ENCODE measurements at regions not wholly inside any gene's neighbourhood (a gene's known extent, or its start where the extent isn't known, plus 50 kb on each side); places are given as distances from the start of the nearest gene placed in this dataset.
"Not testable (repeated sequence)": the region's sequence is repeated elsewhere in the genome, so short reads cannot be mapped to it uniquely, and the experiment has no call there.

GRCh38 chr5:6105320-6105719 is 273.0 kb downstream of the MED10 start:
- no peak for DNase-seq

- DNase-seq: no peak
Observed at GRCh38 chr5:6096101-6096500, 282.2 kb downstream of the MED10 start.

- DNase-seq: not testable (repeated sequence)
Observed at GRCh38 chr5:6094180-6094579, 284.2 kb downstream of the MED10 start.

DNA sequence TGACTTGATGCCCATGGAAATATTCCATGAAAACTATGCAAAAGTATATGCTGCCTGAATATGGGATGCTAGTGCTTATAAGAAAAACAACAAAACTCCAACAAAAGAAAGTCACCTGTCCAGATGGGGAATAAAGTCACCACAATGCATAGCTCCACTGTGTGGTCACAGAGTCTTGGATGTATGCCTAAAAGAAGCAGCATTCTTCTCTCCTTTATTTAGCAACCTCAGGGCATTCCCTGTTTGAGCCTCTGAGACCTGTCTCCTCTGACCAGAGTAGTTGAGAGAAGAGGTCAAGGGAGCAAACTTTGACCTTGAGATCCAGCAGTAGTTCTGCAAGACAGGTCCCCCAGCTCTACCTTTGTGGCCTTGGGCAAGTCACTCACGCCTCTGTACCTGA is 287.5 kb downstream of the MED10 start:
- DNase-seq: no peak

GRCh38 chr5:6090079-6090654 is 288.2 kb downstream of the MED10 start:
- no peak for DNase-seq

- no peak for DNase-seq
Observed at GRCh38 chr5:6088706-6089105, 289.6 kb downstream of the MED10 start.

- DNase-seq: no peak
Observed at GRCh38 chr5:6087576-6087975, 290.8 kb downstream of the MED10 start.

- DNase-seq: no peak
Observed at GRCh38 chr5:6086871-6087270, 291.5 kb downstream of the MED10 start.

GRCh38 chr5:6085341-6085860 is 292.9 kb downstream of the MED10 start:
- DNase-seq: no peak

DNA sequence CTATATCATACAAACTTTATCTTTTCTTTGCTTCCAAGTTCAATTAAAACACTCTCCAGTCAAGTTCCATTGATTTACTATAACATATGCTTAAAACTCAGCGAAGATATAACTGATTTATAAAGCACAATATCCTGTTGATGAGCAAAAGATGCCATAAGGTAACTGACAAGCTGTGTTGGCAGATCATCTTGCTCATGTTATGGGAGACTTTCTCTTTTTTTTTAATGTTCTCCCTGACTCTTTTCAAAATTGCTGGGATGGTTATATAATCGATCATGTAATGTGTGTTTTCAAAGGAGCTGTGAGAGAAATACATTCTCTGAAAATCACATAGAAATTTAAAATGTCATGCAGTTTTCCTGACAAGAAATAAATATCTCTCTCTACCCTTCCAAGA is 293.5 kb downstream of the MED10 start:
- DNase-seq: no peak

GRCh38 chr5:6084376-6084775 is 294.0 kb downstream of the MED10 start:
- no peak for DNase-seq

- no peak for DNase-seq
Observed at GRCh38 chr5:6083311-6083978, 294.9 kb downstream of the MED10 start.

GRCh38 chr5:6082685-6083084 is 295.7 kb downstream of the MED10 start:
- DNase-seq: no peak

DNA sequence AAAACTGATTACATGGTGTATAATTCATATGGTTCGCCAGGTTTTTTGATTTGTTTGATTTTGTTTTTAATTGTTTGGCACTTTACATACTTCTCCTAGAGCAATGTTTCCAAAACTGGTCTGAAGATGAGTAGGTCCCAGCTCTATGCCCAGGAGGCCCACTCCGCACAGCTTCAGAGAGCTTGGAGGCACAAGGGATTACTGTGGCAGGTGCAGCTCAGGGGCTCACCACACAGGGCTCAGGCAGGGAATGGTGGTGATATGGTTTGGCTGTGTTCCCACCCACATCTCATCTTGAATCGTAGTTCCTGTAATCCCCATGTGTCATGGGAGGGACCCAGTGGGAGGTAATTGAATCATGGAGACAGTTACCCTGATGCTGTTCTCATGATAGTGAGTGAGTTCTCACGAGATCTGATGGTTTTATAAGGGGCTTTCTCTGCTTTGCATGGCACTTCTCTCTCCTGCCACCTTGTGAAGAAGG is 296.6 kb downstream of the MED10 start:
- no peak for DNase-seq

DNA sequence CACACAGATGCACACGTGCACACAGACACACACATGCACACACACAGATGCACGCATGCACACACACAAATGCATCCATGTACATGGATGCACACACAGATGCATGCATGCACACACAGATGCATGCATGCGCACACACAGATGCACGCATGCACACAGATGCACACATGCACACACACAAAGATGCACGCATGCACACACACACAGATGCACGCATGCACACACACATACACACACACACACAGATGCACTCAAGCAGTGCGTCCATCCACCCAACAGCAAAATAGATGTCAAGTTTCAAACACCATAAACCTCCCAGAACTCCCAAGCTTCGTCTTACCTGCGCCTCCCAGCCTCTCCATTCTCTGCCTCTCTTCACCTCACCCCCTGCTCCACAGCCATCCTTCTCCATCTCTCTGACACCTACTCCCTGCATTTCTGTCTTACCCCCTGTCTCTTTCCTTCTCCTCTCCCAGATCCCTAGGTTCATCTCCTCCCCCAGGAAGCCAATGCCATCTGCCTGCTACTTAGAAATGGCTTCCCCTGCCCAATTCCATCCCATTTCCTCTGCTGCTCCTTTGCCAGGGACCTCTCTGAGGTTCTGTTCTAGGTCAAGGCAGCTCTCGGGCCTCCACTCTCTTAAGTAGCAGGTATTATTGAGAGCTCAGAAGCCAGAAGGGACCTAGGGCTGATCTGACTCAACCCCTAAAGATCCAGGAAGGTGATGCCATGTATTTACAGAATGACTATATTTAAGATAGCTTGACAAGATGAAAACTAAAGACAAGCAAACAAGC is 297.2 kb downstream of the MED10 start:
- DNase-seq: no peak

- DNase-seq: no peak
Observed at GRCh38 chr5:6080436-6080835, 297.9 kb downstream of the MED10 start.

DNA sequence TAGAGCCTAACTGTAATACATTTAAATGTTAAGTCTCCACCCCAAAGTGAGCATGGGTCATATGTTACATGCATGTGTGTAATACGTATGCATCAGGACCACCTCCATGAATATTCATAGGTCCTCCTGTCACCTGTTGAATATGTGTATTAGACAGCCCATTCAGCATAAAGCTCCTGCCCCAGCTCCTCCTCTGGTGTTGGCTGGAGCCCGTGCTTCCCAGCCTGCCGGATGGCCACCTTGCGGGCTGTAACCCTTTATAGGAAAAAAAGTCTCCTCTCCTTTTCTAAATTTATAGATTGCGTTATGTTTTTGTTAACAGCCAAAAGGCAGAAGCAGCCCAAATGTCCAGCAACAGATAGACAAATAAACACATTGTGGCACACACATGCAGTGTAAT is 299.5 kb downstream of the MED10 start:
- no peak for DNase-seq

- no peak for DNase-seq
Observed at GRCh38 chr5:6076341-6077239, 301.8 kb downstream of the MED10 start.

DNA sequence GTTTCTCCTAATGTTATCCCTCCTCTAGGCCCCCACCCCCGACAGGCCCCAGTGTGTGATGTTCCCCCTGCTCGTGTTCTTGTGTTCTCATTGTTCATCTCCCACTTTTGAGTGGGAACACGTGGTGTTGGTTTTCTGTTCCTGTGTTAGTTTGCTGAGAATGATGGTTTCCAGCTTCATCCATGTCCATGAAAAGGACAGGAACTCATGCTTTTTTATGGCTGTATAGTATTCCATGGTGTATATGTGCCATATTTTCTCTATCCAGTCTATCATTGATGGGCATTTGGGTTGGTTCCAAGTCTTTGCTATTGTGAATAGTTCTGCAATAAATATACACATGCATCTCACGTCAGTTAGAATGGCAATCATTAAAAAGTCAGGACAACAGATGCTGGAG is 305.9 kb downstream of the MED10 start:
- not testable (repeated sequence) for DNase-seq

DNA sequence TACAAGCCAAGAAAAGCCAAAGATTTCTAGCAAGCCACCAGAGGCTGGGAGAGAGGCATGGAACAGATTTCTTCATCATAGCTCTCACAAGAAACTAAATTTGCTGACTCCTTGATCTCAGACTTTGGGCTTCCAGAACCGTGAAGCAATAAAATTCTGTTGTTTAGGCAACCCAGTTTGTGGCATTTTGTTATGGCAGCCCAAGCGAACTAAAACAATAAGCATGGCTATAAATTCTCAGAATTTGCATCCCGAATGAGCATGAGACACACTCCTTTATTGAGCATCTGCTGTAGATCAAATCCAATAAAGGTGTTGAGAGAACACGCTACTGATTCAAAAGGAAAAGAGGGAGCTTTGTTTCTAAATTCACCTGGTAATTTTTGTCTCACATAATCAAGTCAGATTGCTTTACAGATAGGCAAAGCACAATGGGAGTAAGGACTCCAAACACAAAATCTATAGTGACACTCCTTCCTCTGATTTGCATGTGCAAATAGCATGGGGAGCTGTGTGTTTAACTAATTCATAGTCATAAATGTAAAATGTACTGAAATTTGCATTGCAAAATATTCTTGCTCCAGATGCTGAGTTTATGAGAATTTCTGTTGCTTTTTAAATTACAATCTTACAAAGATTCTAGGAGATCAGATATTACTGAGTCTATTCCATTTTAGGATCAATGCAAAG is 308.7 kb downstream of the MED10 start:
- DNase-seq: no peak

GRCh38 chr5:6066016-6066415 is 312.3 kb downstream of the MED10 start:
- DNase-seq: no peak

- no peak for DNase-seq
Observed at GRCh38 chr5:6059137-6059800, 319.1 kb downstream of the MED10 start.
